Muscle layer of duodenum (tissue), 2 donors: ENCODE measurements at regions not wholly inside any gene's neighbourhood (a gene's known extent, or its start where the extent isn't known, plus 50 kb on each side); places are given as distances from the start of the nearest gene placed in this dataset.

Experiments
- H3K27ac ChIP-seq: one replicate; pipeline ENCODE4 v1.7.0; 2013; ENCODE audit warnings: mild to moderate bottlenecking, low read length
- H3K27me3 ChIP-seq: one replicate; pipeline ENCODE4 v1.7.0; 2013; ENCODE audit warnings: low read depth, mild to moderate bottlenecking, control low read depth, low read length
- H3K36me3 ChIP-seq, 2 donors: one replicate each; pipeline ENCODE4 v1.7.0; 2013; ENCODE audit warnings: low read length in 2 of 2, control low read depth in 1 of 2, mild to moderate bottlenecking in 1 of 2; ENCODE audit not compliant: insufficient read depth in 2 of 2, control insufficient read depth in 1 of 2
- H3K4me1 ChIP-seq, 2 donors: one replicate each; pipeline ENCODE4 v1.7.0; 2013; ENCODE audit warnings: low read length in 2 of 2, mild to moderate bottlenecking in 2 of 2, control low read depth in 1 of 2, moderate library complexity in 1 of 2; ENCODE audit not compliant: insufficient read depth in 2 of 2, control insufficient read depth in 1 of 2
- H3K4me3 ChIP-seq, 2 donors: one replicate each; pipeline ENCODE4 v1.7.0; 2013; ENCODE audit warnings: low read length in 2 of 2, low read depth in 1 of 2, mild to moderate bottlenecking in 1 of 2
- H3K9me3 ChIP-seq, 2 donors: one replicate each; pipeline ENCODE4 v1.7.0; 2013; ENCODE audit warnings: low read length in 2 of 2, control low read depth in 1 of 2, mild to moderate bottlenecking in 1 of 2; ENCODE audit not compliant: control insufficient read depth in 1 of 2
- donor health status: healthy.

DNA sequence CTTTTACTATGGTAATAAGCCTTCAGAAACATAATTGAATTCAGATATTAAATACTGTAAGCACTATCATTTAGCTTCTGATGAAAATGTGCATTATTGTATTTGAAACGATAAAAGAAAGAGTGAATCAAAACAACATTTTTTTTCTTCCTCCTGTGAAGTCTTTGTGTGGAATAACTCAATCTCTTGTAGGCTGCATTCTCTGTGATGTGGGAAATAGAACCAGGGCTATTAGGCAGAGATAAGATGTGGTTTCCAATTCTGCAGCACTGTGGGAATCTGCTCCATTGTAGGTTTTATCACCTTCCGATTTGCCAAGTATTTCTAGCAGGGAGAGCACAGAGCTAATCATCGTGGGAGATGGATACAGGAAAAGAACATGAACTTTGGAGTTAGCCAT, 624.5 kb downstream of the RBFOX1 start:
- Histone ChIP-seq H3K36me3 (no peaks in the 10 kb centered on the region), H3K9me3 (no peaks in the 10 kb centered on the region), H3K4me1 (no peaks in the 10 kb centered on the region), H3K27me3 (no peaks in the 10 kb centered on the region), H3K27ac (no peak overlapping the region), H3K4me3 (no peak overlapping the region)

- Histone ChIP-seq H3K4me3 (no peak overlapping the region), H3K36me3 (no peaks in the 10 kb centered on the region), H3K4me1 (no peaks in the 10 kb centered on the region), H3K27me3 (no peaks in the 10 kb centered on the region), H3K27ac (no peak overlapping the region), H3K9me3 (no peaks in the 10 kb centered on the region)
These were observed 620.7 kb downstream of the RBFOX1 start for GRCh38 chr16:7953360-7953759.

- no peaks in the 10 kb centered on the region for H3K4me1 ChIP-seq
- no peaks in the 10 kb centered on the region for H3K36me3 ChIP-seq
- no peak overlapping the region for H3K27ac ChIP-seq
- H3K27me3 ChIP-seq = no peaks in the 10 kb centered on the region
- no peak overlapping the region for H3K4me3 ChIP-seq
- no peaks in the 10 kb centered on the region for H3K9me3 ChIP-seq
These were observed 613.5 kb downstream of the RBFOX1 start for GRCh38 chr16:7946142-7946541.

DNA sequence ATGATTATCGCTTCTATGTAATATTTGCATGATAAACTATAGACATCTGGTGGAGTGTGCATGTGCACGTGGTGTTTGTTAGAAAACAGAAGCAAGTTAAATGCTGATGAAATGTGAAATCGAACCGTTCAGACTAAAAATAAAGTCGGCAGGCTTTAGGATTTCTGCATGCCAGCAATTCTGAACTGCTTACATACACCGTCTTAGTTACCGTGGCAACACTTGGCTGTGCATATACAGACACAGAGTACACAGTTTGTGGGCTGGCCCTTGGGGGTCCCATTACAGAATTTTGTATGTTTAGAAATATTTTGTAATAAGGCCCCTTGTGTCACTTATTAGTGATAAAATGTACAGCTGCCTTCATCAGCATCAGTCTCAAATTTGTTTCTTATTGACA, 605.5 kb downstream of the RBFOX1 start:
- Histone ChIP-seq H3K4me1 (no peaks in the 10 kb centered on the region), H3K36me3 (no peaks in the 10 kb centered on the region), H3K27ac (no peak overlapping the region), H3K9me3 (no peaks in the 10 kb centered on the region), H3K27me3 (no peaks in the 10 kb centered on the region), H3K4me3 (no peak overlapping the region)

GRCh38 chr16:7921345-7921744, 588.7 kb downstream of the RBFOX1 start:
- Histone ChIP-seq H3K36me3 (no peaks in the 10 kb centered on the region), H3K9me3 (peaks cover 0 to 4% of the 10 kb centered on the region in 2 donors), H3K27ac (no peak overlapping the region), H3K4me1 (no peaks in the 10 kb centered on the region), H3K27me3 (no peaks in the 10 kb centered on the region), H3K4me3 (no peak overlapping the region)

DNA sequence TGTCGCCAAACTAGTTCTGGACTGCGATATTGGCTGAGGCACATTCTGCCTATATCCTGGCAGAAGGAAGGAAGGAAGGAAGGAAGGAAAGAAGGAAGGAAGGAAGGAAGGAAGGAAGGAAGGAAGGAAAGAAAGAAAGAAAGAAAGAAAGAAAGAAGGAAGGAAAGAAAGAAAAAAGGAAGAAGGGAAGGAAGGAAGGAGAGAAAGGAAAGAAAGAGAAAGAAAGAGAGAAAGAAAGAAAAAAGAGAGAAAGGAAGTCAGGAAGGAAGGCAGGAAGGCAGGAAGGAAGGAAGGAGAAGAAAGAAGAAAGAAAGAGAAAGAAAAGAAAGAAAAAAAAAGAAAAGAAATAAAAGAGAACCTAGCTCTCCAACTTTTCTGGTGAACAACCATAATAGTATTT, 587.1 kb downstream of the RBFOX1 start:
- H3K27ac ChIP-seq = no peak overlapping the region
- H3K36me3 ChIP-seq = no peaks in the 10 kb centered on the region
- H3K4me1 ChIP-seq = no peaks in the 10 kb centered on the region
- H3K9me3 ChIP-seq = peaks cover 0 to 4% of the 10 kb centered on the region in 2 donors
- H3K4me3 ChIP-seq = no peak overlapping the region
- no peaks in the 10 kb centered on the region for H3K27me3 ChIP-seq

DNA sequence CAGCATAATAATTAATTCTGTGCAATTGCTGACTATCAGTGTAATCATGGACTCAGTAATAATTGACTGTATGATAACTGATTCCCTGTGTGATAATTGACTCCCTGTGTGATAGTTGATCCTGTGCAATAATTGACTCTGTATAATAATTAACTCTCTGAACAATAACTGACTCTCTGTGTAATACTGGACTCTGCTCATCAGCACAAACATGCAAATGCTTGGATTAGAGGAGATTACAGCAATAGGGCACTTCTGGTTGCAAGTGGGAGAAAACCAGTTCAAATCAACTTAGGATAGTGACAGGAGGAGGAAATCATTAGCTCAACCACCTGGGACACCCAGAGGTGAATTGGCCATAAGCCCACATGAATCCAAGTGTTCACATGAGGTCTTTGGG, 582.1 kb downstream of the RBFOX1 start:
- H3K4me1 ChIP-seq = no peaks in the 10 kb centered on the region
- H3K27me3 ChIP-seq = no peaks in the 10 kb centered on the region
- no peaks in the 10 kb centered on the region for H3K36me3 ChIP-seq
- no peak overlapping the region for H3K27ac ChIP-seq
- no peaks in the 10 kb centered on the region for H3K9me3 ChIP-seq
- H3K4me3 ChIP-seq = no peak overlapping the region

DNA sequence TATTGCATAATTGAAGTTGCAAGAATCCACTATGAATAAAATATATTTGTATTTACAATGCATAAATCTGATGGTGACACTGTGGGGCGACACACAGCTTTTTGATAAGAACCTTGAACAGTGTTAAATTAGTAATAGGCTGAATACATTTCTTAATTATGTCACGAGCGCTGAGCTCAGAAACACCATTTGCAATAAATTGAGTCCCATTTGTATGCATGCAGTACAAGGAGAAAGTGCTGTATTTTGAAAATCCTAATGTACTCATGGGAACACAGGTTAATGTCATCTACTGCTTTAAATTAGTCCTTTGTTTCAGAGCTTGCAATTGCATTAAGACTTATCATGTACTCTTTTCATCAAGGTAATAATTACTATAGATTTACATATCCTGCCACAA, 579.5 kb downstream of the RBFOX1 start:
- no peaks in the 10 kb centered on the region for H3K4me1 ChIP-seq
- H3K27me3 ChIP-seq = no peaks in the 10 kb centered on the region
- no peaks in the 10 kb centered on the region for H3K36me3 ChIP-seq
- no peak overlapping the region for H3K4me3 ChIP-seq
- no peak overlapping the region for H3K27ac ChIP-seq
- no peaks in the 10 kb centered on the region for H3K9me3 ChIP-seq

DNA sequence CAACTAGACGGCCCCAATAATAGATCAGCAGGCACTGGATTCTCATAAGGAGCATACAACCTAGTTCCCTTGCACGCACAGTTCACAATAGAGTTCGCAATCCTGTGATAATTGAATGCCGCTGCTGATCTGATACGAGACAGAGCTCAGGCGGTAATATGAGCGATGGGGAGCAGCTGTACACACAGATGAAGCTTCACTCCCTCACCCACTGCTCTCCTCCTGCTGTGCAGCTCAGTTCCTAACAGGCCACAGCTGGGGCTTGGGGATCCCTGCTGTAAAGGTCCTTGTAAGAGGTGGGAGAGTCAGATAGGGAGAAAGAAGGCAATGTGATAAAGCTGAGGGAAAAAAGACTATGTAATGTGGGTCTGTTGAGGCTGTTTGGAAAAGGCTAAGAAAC, 577.5 kb downstream of the RBFOX1 start:
- Histone ChIP-seq H3K4me1 (no peaks in the 10 kb centered on the region), H3K27me3 (no peaks in the 10 kb centered on the region), H3K36me3 (no peaks in the 10 kb centered on the region), H3K9me3 (no peaks in the 10 kb centered on the region), H3K27ac (no peak overlapping the region), H3K4me3 (no peak overlapping the region)

DNA sequence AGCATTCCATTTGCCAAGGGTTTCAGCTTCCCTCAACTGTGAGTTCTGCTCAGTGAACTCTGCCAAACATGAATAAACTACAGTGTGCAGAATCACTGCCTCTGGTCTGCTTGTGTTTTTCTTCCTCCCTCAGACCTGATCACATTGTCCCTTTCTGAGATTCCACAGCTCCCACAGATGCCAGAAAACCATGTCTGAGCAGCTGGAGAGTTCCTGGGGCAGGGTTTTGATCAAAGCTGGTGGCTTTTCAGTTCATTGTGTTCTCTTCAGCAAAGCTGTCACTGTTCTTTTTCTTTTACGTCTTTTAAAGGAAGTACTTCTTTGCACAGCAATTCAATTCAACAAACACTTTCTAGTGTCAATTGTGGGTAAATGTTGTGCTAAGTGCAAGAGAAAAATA, 555.8 kb downstream of the RBFOX1 start:
- Histone ChIP-seq H3K9me3 (no peaks in the 10 kb centered on the region), H3K27ac (no peak overlapping the region), H3K4me1 (no peaks in the 10 kb centered on the region), H3K36me3 (no peaks in the 10 kb centered on the region), H3K4me3 (no peak overlapping the region), H3K27me3 (no peaks in the 10 kb centered on the region)

DNA sequence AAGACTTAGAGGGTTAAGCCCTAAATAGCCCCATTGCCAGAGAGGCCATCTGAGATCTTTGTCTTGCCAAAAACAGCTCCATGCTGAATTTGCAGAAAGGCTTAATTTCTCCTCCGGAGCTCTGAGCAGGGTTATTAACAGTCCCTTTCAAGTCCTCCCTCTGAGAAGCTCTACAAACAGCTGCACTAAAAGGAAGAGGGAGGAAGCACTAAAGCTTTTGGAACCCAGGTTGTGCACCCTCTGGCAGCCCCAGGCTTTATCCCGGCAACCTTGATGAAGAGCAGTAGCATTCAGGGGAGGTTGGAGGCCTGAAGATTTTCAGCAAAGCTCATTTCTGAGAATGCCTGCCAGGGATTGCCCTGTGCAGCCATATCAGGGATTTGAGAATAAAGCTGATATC, 554.7 kb downstream of the RBFOX1 start:
- Histone ChIP-seq H3K27ac (no peak overlapping the region), H3K36me3 (no peaks in the 10 kb centered on the region), H3K27me3 (no peaks in the 10 kb centered on the region), H3K9me3 (no peaks in the 10 kb centered on the region), H3K4me1 (no peaks in the 10 kb centered on the region), H3K4me3 (no peak overlapping the region)

- Histone ChIP-seq H3K4me1 (no peaks in the 10 kb centered on the region), H3K27me3 (no peaks in the 10 kb centered on the region), H3K27ac (no peak overlapping the region), H3K4me3 (no peak overlapping the region), H3K36me3 (no peaks in the 10 kb centered on the region), H3K9me3 (peaks cover 0 to 5% of the 10 kb centered on the region in 2 donors)
These were observed 539.3 kb downstream of the RBFOX1 start for GRCh38 chr16:7871979-7872378.
